Renal pelvis (tissue), 1 donor: ENCODE measurements at regions not wholly inside any gene's neighbourhood (a gene's known extent, or its start where the extent isn't known, plus 50 kb on each side); places are given as distances from the start of the nearest gene placed in this dataset.
"Not testable (repeated sequence)": the region's sequence is repeated elsewhere in the genome, so short reads cannot be mapped to it uniquely, and the experiment has no call there.

Source experiments
- DNase-seq: peaks from one replicate; pipeline ENCODE4 v3.0.0-alpha.2; 2013

- DNase-seq: no peak
These were observed 164.4 kb upstream of the NAMPT start for GRCh38 chr7:106448992-106449859.

GRCh38 chr7:106448346-106448991, 163.7 kb upstream of the NAMPT start:
- no peak for DNase-seq

GRCh38 chr7:106447318-106447847, 162.6 kb upstream of the NAMPT start:
- DNase-seq: no peak

GRCh38 chr7:106445366-106445765, 160.6 kb upstream of the NAMPT start:
- DNase-seq: not testable (repeated sequence)

GRCh38 chr7:106444068-106444655, 159.4 kb upstream of the NAMPT start:
- no peak for DNase-seq

GRCh38 chr7:106443156-106443555, 158.4 kb upstream of the NAMPT start:
- no peak for DNase-seq

- no peak for DNase-seq
These were observed 157.7 kb upstream of the NAMPT start for GRCh38 chr7:106442476-106442875.

- not testable (repeated sequence) for DNase-seq
These were observed 156.6 kb upstream of the NAMPT start for GRCh38 chr7:106441343-106441742.

- DNase-seq: not testable (repeated sequence)
These were observed 152.2 kb upstream of the NAMPT start for GRCh38 chr7:106436933-106437332.

GRCh38 chr7:106433377-106433776, 148.6 kb upstream of the NAMPT start:
- no peak for DNase-seq

- DNase-seq: no peak
These were observed 146.0 kb upstream of the NAMPT start for GRCh38 chr7:106430535-106431455.

GRCh38 chr7:106430103-106430502, 145.3 kb upstream of the NAMPT start:
- DNase-seq: no peak

GRCh38 chr7:106426803-106427202, 142.0 kb upstream of the NAMPT start:
- DNase-seq: no peak

GRCh38 chr7:106425017-106425719, 140.4 kb upstream of the NAMPT start:
- DNase-seq: peak; percentile 83

- no peak for DNase-seq
These were observed 139.8 kb upstream of the NAMPT start for GRCh38 chr7:106424476-106425016.

- DNase-seq: no peak
These were observed 139.2 kb upstream of the NAMPT start for GRCh38 chr7:106423821-106424475.

GRCh38 chr7:106423111-106423510, 138.3 kb upstream of the NAMPT start:
- no peak for DNase-seq

- peak; percentile 10 for DNase-seq
These were observed 136.5 kb upstream of the NAMPT start for GRCh38 chr7:106421181-106421762.

- DNase-seq: no peak
These were observed 136.0 kb upstream of the NAMPT start for GRCh38 chr7:106420736-106421135.

GRCh38 chr7:106420210-106420609, 135.4 kb upstream of the NAMPT start:
- no peak for DNase-seq
